Lung (tissue), 11 donors: ENCODE measurements at regions not wholly inside any gene's neighbourhood (a gene's known extent, or its start where the extent isn't known, plus 50 kb on each side); places are given as distances from the start of the nearest gene placed in this dataset.

Source experiments
- ATAC-seq: fragments of 200-7000 bp; cut with Tn5 transposase; one replicate; pipeline ENCODE4 v1.9.1; 2020; ENCODE audit warnings: moderate number of reproducible peaks; ENCODE audit not compliant: insufficient read depth, low FRiP score
- DNase-seq, 3 donors: peaks; one replicate each; pipeline ENCODE4 v3.0.0-alpha.2; 2013 to 2017
- H3K27ac ChIP-seq, 2 donors: one replicate each; pipeline ENCODE4 v1.5.1; 2013; ENCODE audit warnings: mild to moderate bottlenecking in 2 of 2, moderate library complexity in 2 of 2, control low read depth in 1 of 2, inconsistent platforms in 1 of 2, low read depth in 1 of 2, low read length in 1 of 2
- H3K27me3 ChIP-seq, 3 donors: one replicate each; pipeline ENCODE4 v1.5.1; 2013; ENCODE audit warnings: low read length in 2 of 3; ENCODE audit not compliant: control insufficient read depth in 3 of 3, insufficient read depth in 3 of 3
- H3K36me3 ChIP-seq, 4 donors: one replicate each; pipeline ENCODE4 v1.5.1; 2013; ENCODE audit warnings: low read length in 4 of 4, mild to moderate bottlenecking in 1 of 4, moderate library complexity in 1 of 4; ENCODE audit not compliant: control insufficient read depth in 4 of 4, insufficient read depth in 4 of 4
- H3K4me1 ChIP-seq, 5 donors: one replicate each; pipeline ENCODE4 v1.5.1; 2013; ENCODE audit warnings: low read length in 5 of 5, mild to moderate bottlenecking in 2 of 5, moderate library complexity in 1 of 5; ENCODE audit not compliant: control insufficient read depth in 5 of 5, insufficient read depth in 5 of 5
- H3K4me3 ChIP-seq: one replicate; pipeline ENCODE4 v1.5.1; 2013; ENCODE audit warnings: mild to moderate bottlenecking, control low read depth, moderate library complexity
- H3K9ac ChIP-seq, 2 donors: one replicate each; pipeline ENCODE4 v1.5.1; 2013; ENCODE audit warnings: low read length in 2 of 2, control low read depth in 1 of 2; ENCODE audit not compliant: insufficient read depth in 1 of 2
- H3K9me3 ChIP-seq, 4 donors: one replicate each; pipeline ENCODE4 v1.5.1; 2013; ENCODE audit warnings: low read length in 3 of 4, mild to moderate bottlenecking in 1 of 4, moderate library complexity in 1 of 4; ENCODE audit not compliant: control insufficient read depth in 4 of 4, insufficient read depth in 3 of 4
- CTCF ChIP-seq: IDR thresholded peaks from 2 replicates; pipeline ENCODE4 v1.5.1; 2012; ENCODE audit warnings: mild to moderate bottlenecking; ENCODE audit errors: control extremely low read depth, extremely low read depth
- WGBS, 2 donors: extraction: QIAGEN DNeasy Blood & Tissue Kit; methylation state at CpG; one replicate each; pipeline ENCODE4 v1.1.7; 2013; 5-methylcytosine and 5-hydroxymethylcytosine counted together
- donor health status: control.
- donor health status: control.
- donor health status: Bipolar disorder and iron deficiency.
- donor health status: healthy.
- donor health status: DM: yes; HTN: yes; CAD: no.

- Histone ChIP-seq H3K9me3 (no peaks in the 10 kb centered on the region), H3K27ac (no peak overlapping the region), H3K4me3 (no peak overlapping the region), H3K27me3 (no peaks in the 10 kb centered on the region), H3K36me3 (no peaks in the 10 kb centered on the region), H3K9ac (no peak overlapping the region), H3K4me1 (no peaks in the 10 kb centered on the region)
- DNase-seq = no peak
- TF ChIP-seq CTCF = no peak
- WGBS, 2 donors = 78 to 86% methylated on average over 8 of the region's 8 CpGs
- ATAC-seq = no peak
Measured at GRCh38 chr11:62069374-62069773, 54.4 kb upstream of the INCENP start.

GRCh38 chr11:62068730-62069129 is 55.1 kb upstream of the INCENP start:
- no peak for TF ChIP-seq CTCF
- DNase-seq = no peak
- Histone ChIP-seq H3K9ac (no peak overlapping the region), H3K27ac (no peak overlapping the region), H3K27me3 (no peaks in the 10 kb centered on the region), H3K4me1 (no peaks in the 10 kb centered on the region), H3K36me3 (no peaks in the 10 kb centered on the region), H3K4me3 (no peak overlapping the region), H3K9me3 (no peaks in the 10 kb centered on the region)
- WGBS, 2 donors = 86 to 92% methylated on average over 3 of the region's 3 CpGs
- no peak for ATAC-seq

- no peaks in the 10 kb centered on the region for H3K4me1 ChIP-seq
- H3K27me3 ChIP-seq = no peaks in the 10 kb centered on the region
- H3K9ac ChIP-seq = no peak overlapping the region
- no peak overlapping the region for H3K27ac ChIP-seq
- no peak for TF ChIP-seq CTCF
- H3K36me3 ChIP-seq = no peaks in the 10 kb centered on the region
- no peaks in the 10 kb centered on the region for H3K9me3 ChIP-seq
- no peak overlapping the region for H3K4me3 ChIP-seq
- 89 to 97% methylated on average over 8 of the region's 8 CpGs for WGBS, 2 donors
- no peak for DNase-seq
- ATAC-seq = no peak
Measured at GRCh38 chr11:62067741-62068140, 56.1 kb upstream of the INCENP start.

GRCh38 chr11:62064221-62064620 is 59.6 kb upstream of the INCENP start:
- no peaks in the 10 kb centered on the region for H3K36me3 ChIP-seq
- no peak for DNase-seq
- H3K27ac ChIP-seq = no peak overlapping the region
- H3K27me3 ChIP-seq = no peaks in the 10 kb centered on the region
- H3K9me3 ChIP-seq = no peaks in the 10 kb centered on the region
- no peak overlapping the region for H3K4me3 ChIP-seq
- no peak for ATAC-seq
- TF ChIP-seq CTCF = no peak
- H3K4me1 ChIP-seq = no peaks in the 10 kb centered on the region
- H3K9ac ChIP-seq = no peak overlapping the region
- 93 to 95% methylated on average over 2 of the region's 2 CpGs for WGBS, 2 donors
